ENCODE measurements at regions not wholly inside any gene's neighbourhood (a gene's known extent, or its start where the extent isn't known, plus 50 kb on each side); places are given as distances from the start of the nearest gene placed in this dataset.
"Not testable (repeated sequence)": the region's sequence is repeated elsewhere in the genome, so short reads cannot be mapped to it uniquely, and the experiment has no call there.

DNA sequence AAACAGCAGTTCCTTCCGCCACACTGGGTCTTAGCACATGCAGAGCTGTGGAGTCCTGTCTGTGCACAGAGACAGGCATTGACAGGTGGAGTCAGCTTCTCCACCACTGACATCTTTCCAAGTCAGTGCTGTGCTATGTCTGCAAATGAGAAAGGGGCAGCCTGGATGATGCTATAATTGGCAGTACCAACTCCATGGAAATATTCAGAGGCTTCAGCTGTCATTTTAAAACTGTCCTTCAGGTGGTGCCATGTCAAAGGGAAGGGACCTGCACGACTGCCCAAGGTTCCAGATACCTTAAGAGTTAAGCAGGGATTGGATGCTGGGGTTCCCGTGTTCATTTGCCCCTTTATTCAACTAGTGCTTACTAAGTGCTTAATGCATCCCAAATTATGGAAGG lies 258.0 kb upstream of the PRKCQ start:
- no peak overlapping the region for H3K27ac ChIP-seq (ENCODE audit: low read length)
- H3K4me3 ChIP-seq (ENCODE audit: low read length) = no peak overlapping the region
- no peak for DNase-seq
- H3K9me3 ChIP-seq (ENCODE audit: control insufficient read depth, low read depth, low read length) = no peaks in the 10 kb centered on the region
- H3K27me3 ChIP-seq (ENCODE audit: control insufficient read depth, insufficient read depth, low read length) = no peaks in the 10 kb centered on the region
- H3K36me3 ChIP-seq (ENCODE audit: control insufficient read depth, insufficient read depth, low read length) = no peaks in the 10 kb centered on the region
- WGBS (ENCODE audit: insufficient coverage, low lambda C conversion rate) = 80% methylated on average over 2 of the region's 3 CpGs
- H3K4me1 ChIP-seq (ENCODE audit: control insufficient read depth, insufficient read depth, low read length) = no peaks in the 10 kb centered on the region

DNA sequence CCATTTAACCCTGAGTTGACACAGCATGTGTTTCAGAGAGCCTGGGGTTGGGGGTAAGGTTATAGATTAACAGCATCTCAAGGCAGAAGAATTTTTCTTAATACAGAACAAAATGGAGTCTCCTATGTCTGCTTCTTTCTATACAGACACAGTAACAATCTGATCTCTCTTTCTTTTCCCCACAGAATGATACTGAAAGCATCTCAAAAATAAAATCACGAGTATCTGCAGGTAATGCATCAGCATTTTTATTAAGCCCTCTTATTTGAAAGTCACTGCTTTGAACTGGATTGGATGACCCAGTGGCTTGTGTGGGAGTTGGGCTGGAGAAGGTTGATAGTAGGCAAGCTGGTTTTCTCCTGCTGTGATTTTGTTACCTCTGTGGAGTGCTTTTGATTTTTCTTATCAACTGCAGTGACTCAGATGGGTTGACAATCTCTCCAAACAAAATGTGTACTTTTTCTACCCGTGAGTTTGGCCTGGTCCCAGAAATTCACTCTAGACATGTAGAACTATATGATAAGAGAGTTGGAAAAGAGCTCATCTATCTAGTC lies 253.5 kb upstream of the PRKCQ start:
- Histone ChIP-seq H3K4me3 (ENCODE audit: low read length) (no peak overlapping the region), H3K9me3 (ENCODE audit: control insufficient read depth, low read depth, low read length) (no peaks in the 10 kb centered on the region), H3K27ac (ENCODE audit: low read length) (no peak overlapping the region), H3K27me3 (ENCODE audit: control insufficient read depth, insufficient read depth, low read length) (no peaks in the 10 kb centered on the region), H3K36me3 (ENCODE audit: control insufficient read depth, insufficient read depth, low read length) (no peaks in the 10 kb centered on the region), H3K4me1 (ENCODE audit: control insufficient read depth, insufficient read depth, low read length) (no peaks in the 10 kb centered on the region)
- DNase-seq = no peak
- no CpG with 5 or more reads among the region's 2 CpGs for WGBS (ENCODE audit: insufficient coverage, low lambda C conversion rate)

DNA sequence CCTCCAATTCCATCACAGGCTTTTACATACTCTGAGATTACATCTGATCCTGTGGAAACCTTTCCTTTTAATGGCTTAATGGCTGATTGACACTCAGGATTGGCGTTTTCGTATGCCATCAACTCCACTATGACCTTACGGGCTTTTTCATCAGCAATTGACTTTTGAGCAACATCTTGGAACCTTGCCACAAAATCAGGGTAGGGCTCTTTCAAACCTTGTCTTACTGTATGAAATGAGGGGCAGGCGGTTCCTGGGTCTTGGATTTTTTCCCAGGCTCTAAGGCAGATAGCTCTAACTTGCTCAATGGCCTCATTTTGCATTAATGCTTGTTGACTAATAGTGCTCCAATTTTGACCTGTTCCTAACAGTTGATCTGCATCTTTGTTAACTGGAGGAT lies 250.9 kb upstream of the PRKCQ start:
- no CpG with 5 or more reads among the region's 4 CpGs for WGBS (ENCODE audit: insufficient coverage, low lambda C conversion rate)

DNA sequence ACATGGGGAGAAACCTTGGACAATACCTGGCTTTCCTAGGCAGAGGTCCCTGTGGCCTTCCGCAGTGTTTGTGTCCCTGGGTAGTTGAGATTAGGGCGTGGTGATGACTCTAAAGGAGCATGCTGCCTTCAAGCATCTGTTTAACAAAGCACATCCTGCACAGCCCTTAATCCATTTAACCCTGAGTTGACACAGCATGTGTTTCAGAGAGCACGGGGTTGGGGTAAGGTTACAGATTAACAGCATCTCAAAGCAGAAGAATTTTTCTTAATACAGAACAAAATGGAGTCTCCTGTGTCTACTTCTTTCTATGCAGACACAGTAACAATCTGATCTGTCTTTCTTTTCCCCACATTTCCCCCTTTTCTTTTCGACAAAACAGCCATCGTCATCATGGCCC lies 244.7 kb upstream of the PRKCQ start:
- not testable (repeated sequence) for DNase-seq; H3K27ac ChIP-seq (ENCODE audit: low read length); H3K27me3 ChIP-seq (ENCODE audit: control insufficient read depth, insufficient read depth, low read length); H3K9me3 ChIP-seq (ENCODE audit: control insufficient read depth, low read depth, low read length); H3K36me3 ChIP-seq (ENCODE audit: control insufficient read depth, insufficient read depth, low read length); H3K4me3 ChIP-seq (ENCODE audit: low read length); H3K4me1 ChIP-seq (ENCODE audit: control insufficient read depth, insufficient read depth, low read length)
- WGBS (ENCODE audit: insufficient coverage, low lambda C conversion rate) = no CpG with 5 or more reads among the region's 5 CpGs

More for the DNA sequence above, 250.9 kb upstream of the PRKCQ start:
- H3K9me3 ChIP-seq (ENCODE audit: control insufficient read depth, low read depth, low read length); H3K27ac ChIP-seq (ENCODE audit: low read length); H3K27me3 ChIP-seq (ENCODE audit: control insufficient read depth, insufficient read depth, low read length); H3K36me3 ChIP-seq (ENCODE audit: control insufficient read depth, insufficient read depth, low read length); H3K4me1 ChIP-seq (ENCODE audit: control insufficient read depth, insufficient read depth, low read length); DNase-seq; H3K4me3 ChIP-seq (ENCODE audit: low read length): not testable (repeated sequence)

DNA sequence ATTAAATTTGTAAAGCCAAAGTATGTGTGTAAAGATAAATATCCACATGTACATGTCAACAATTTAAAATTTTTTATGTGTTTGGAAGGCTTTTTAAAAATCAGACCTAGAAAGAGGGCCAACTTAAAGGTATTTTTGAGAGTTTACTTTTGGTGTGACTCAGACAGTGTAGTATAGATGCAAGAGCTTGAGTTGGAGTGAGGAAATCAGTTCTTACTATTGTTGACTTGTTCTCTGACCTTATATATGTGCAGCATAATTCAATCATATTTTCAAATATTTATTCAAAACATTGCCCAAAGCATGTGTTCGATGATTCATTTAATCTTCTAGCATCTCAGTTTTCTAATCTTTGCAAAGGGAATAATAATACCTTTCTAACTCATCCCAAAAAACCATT lies 243.7 kb upstream of the PRKCQ start:
- H3K27ac ChIP-seq (ENCODE audit: low read length) = no peak overlapping the region
- DNase-seq = no peak
- H3K27me3 ChIP-seq (ENCODE audit: control insufficient read depth, insufficient read depth, low read length) = no peaks in the 10 kb centered on the region
- H3K4me1 ChIP-seq (ENCODE audit: control insufficient read depth, insufficient read depth, low read length) = no peaks in the 10 kb centered on the region
- no peaks in the 10 kb centered on the region for H3K36me3 ChIP-seq (ENCODE audit: control insufficient read depth, insufficient read depth, low read length)
- H3K4me3 ChIP-seq (ENCODE audit: low read length) = no peak overlapping the region
- H3K9me3 ChIP-seq (ENCODE audit: control insufficient read depth, low read depth, low read length) = no peaks in the 10 kb centered on the region
- WGBS (ENCODE audit: insufficient coverage, low lambda C conversion rate) = no CpG with 5 or more reads among the region's 1 CpG

DNA sequence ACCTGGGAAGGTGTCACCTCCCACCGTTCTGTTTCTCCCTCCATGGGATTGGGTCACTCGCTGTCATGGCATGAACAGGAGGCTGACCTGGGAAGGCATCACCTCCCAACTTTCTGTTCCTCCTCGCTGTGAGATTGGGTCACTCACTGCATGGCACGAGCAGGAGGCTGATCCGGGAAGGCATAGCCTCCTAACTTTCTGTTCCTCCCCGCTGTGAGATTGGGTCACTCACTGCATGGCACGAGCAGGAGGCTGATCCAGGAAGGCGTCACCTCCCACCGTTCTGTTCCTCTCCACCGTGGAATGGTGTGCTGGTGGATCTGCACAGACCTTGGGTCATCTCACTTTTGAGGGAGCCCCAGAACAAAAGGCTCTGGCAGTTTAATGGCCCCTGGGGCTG lies 239.2 kb upstream of the PRKCQ start:
- Histone ChIP-seq H3K27ac (ENCODE audit: low read length) (no peak overlapping the region), H3K9me3 (ENCODE audit: control insufficient read depth, low read depth, low read length) (no peaks in the 10 kb centered on the region), H3K36me3 (ENCODE audit: control insufficient read depth, insufficient read depth, low read length) (no peaks in the 10 kb centered on the region), H3K27me3 (ENCODE audit: control insufficient read depth, insufficient read depth, low read length) (no peaks in the 10 kb centered on the region), H3K4me1 (ENCODE audit: control insufficient read depth, insufficient read depth, low read length) (no peaks in the 10 kb centered on the region), H3K4me3 (ENCODE audit: low read length) (no peak overlapping the region)
- WGBS (ENCODE audit: insufficient coverage, low lambda C conversion rate) = no CpG with 5 or more reads among the region's 10 CpGs
- DNase-seq = no peak

DNA sequence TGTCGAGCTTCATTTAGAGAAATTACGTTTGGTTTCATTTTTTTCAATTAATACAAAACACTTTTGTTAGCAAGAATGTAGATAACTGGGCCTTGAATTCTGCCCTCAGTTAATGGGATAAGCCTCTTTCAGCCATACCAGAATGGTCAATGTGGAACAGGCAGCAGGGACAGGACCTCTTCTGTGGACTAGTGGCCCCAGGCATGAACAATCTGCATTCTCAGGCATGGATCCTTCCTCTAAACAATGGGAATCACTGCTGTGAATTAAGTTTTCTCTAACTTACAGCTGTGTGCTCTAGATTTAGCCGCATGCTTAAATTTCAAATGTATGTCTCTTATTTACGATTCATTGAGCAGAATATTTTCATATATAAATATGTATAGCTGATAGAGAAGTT lies 237.7 kb upstream of the PRKCQ start:
- Histone ChIP-seq H3K27ac (ENCODE audit: low read length) (no peak overlapping the region), H3K9me3 (ENCODE audit: control insufficient read depth, low read depth, low read length) (no peaks in the 10 kb centered on the region), H3K27me3 (ENCODE audit: control insufficient read depth, insufficient read depth, low read length) (no peaks in the 10 kb centered on the region), H3K4me1 (ENCODE audit: control insufficient read depth, insufficient read depth, low read length) (no peaks in the 10 kb centered on the region), H3K36me3 (ENCODE audit: control insufficient read depth, insufficient read depth, low read length) (no peaks in the 10 kb centered on the region), H3K4me3 (ENCODE audit: low read length) (no peak overlapping the region)
- WGBS (ENCODE audit: insufficient coverage, low lambda C conversion rate) = 80% methylated on average over 1 of the region's 4 CpGs
- DNase-seq = no peak

DNA sequence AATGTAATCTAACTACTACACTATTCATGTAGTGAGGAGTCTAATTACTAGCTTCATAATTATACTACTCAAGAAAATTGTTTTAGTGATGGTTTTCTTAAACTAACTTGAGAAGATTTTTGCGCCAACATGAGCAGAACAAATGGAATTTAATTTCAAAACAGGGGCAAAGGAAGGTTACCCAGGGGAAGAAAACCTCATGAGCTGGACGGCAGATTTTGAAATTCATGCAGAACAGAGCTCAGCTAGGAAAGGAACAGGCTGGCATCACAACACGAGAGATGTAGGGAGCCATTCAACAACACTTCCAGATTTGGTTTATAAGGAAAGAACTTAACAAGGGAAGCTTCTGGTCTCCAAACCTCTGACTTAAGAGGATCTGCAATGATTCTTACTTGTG lies 235.3 kb upstream of the PRKCQ start:
- WGBS (ENCODE audit: insufficient coverage, low lambda C conversion rate) = 92% methylated on average over 2 of the region's 3 CpGs
- Histone ChIP-seq H3K27ac (ENCODE audit: low read length) (no peak overlapping the region), H3K4me1 (ENCODE audit: control insufficient read depth, insufficient read depth, low read length) (no peaks in the 10 kb centered on the region), H3K9me3 (ENCODE audit: control insufficient read depth, low read depth, low read length) (no peaks in the 10 kb centered on the region), H3K36me3 (ENCODE audit: control insufficient read depth, insufficient read depth, low read length) (no peaks in the 10 kb centered on the region), H3K4me3 (ENCODE audit: low read length) (no peak overlapping the region), H3K27me3 (ENCODE audit: control insufficient read depth, insufficient read depth, low read length) (no peaks in the 10 kb centered on the region)
- DNase-seq = no peak

DNA sequence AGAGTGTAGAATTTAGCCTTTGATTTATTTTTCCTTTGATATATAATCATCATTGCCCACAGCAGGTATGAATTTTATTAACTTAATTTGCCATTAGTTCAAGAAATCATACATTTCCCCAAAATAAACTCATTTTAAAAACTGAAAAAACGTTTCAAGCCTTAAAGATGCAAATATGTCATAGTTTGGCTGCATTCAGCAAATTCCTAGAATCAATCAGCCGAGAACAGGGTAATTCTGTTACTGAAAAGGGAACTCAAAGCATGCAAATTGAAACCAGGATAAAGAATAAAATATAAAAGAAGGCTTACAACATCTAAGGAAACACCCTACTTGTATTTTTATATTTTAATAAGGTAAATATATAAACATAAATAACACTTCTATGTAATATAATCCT lies 233.8 kb upstream of the PRKCQ start:
- Histone ChIP-seq H3K4me3 (ENCODE audit: low read length) (no peak overlapping the region), H3K36me3 (ENCODE audit: control insufficient read depth, insufficient read depth, low read length) (no peaks in the 10 kb centered on the region), H3K27ac (ENCODE audit: low read length) (no peak overlapping the region), H3K4me1 (ENCODE audit: control insufficient read depth, insufficient read depth, low read length) (no peaks in the 10 kb centered on the region), H3K27me3 (ENCODE audit: control insufficient read depth, insufficient read depth, low read length) (no peaks in the 10 kb centered on the region), H3K9me3 (ENCODE audit: control insufficient read depth, low read depth, low read length) (no peaks in the 10 kb centered on the region)
- WGBS (ENCODE audit: insufficient coverage, low lambda C conversion rate) = 78% methylated on average over 2 of the region's 2 CpGs
- no peak for DNase-seq

DNA sequence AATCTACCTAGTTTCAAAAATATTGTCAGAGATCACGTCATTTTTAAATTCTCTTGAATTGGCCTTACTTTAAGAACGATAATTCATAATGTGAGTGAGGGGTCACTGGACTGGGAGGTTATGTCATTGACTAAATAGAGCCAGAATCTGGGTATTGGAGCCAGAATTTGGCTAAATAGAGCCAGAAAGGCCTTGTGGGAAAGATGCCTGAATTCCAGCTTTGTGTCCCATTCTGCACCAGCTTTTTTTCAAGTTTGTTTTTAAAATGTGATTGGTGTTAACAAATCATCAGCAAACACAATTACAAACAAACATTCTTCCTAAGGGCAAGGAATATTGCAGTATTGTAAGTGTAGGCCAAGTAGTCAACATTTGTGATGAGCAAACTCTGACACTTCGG lies 233.2 kb upstream of the PRKCQ start:
- H3K9me3 ChIP-seq (ENCODE audit: control insufficient read depth, low read depth, low read length) = no peaks in the 10 kb centered on the region
- no peaks in the 10 kb centered on the region for H3K4me1 ChIP-seq (ENCODE audit: control insufficient read depth, insufficient read depth, low read length)
- 80% methylated on average over 1 of the region's 3 CpGs for WGBS (ENCODE audit: insufficient coverage, low lambda C conversion rate)
- DNase-seq = no peak
- no peak overlapping the region for H3K27ac ChIP-seq (ENCODE audit: low read length)
- H3K36me3 ChIP-seq (ENCODE audit: control insufficient read depth, insufficient read depth, low read length) = no peaks in the 10 kb centered on the region
- no peak overlapping the region for H3K4me3 ChIP-seq (ENCODE audit: low read length)
- H3K27me3 ChIP-seq (ENCODE audit: control insufficient read depth, insufficient read depth, low read length) = no peaks in the 10 kb centered on the region

DNA sequence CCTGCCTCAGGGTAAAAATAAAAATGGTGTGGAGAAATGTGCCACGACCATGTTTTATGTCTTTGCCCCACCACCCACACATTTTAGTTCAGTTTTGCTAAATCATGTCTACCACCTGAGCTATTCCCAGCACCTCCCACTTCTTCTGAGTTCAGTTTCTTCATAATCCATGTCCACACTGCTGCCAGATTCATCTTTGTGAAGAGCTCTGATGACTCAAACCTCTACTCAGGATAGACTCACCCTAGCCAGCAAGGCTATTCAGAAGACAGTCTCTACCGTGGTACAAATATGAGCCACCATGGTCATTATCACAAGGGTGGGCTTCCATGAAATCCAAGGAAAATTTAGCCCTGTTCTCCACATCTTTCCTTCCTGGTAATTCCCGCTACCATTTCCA lies 231.1 kb upstream of the PRKCQ start:
- H3K27me3 ChIP-seq (ENCODE audit: control insufficient read depth, insufficient read depth, low read length) = no peaks in the 10 kb centered on the region
- H3K27ac ChIP-seq (ENCODE audit: low read length) = no peak overlapping the region
- H3K36me3 ChIP-seq (ENCODE audit: control insufficient read depth, insufficient read depth, low read length) = no peaks in the 10 kb centered on the region
- H3K4me1 ChIP-seq (ENCODE audit: control insufficient read depth, insufficient read depth, low read length) = no peaks in the 10 kb centered on the region
- 92% methylated on average over 2 of the region's 3 CpGs for WGBS (ENCODE audit: insufficient coverage, low lambda C conversion rate)
- DNase-seq = no peak
- H3K9me3 ChIP-seq (ENCODE audit: control insufficient read depth, low read depth, low read length) = no peaks in the 10 kb centered on the region
- no peak overlapping the region for H3K4me3 ChIP-seq (ENCODE audit: low read length)
